OCI-LY3 (cell line): ENCODE measurements at regions not wholly inside any gene's neighbourhood (a gene's known extent, or its start where the extent isn't known, plus 50 kb on each side); places are given as distances from the start of the nearest gene placed in this dataset.

Experiments
- H2AFZ ChIP-seq: fragments of 200-600, 300-600 bp; shearing (Covaris generic); 2 replicates; pipeline ENCODE4 v1.6.0; 2014; ENCODE audit warnings: antibody characterized with exemption, low read depth, low read length
- H3K27ac ChIP-seq: fragments of 200-600, 300-600 bp; sonication (generic); 2 replicates; pipeline ENCODE4 v1.5.1; 2014; ENCODE audit warnings: mild to moderate bottlenecking, low read length, moderate library complexity, mixed read lengths
- H3K27me3 ChIP-seq: fragments of 200-600, 300-600 bp; sonication (generic); 2 replicates; pipeline ENCODE4 v1.6.1; 2014; ENCODE audit warnings: low read depth, low read length, mixed read lengths
- H3K36me3 ChIP-seq: fragments of 200-600, 300-600 bp; sonication (generic); replicated peaks from 2 replicates; pipeline ENCODE3; 2014; ENCODE audit warnings: low read depth, low read length, mixed read lengths
- H3K4me1 ChIP-seq: fragments of 300-600, 200-600 bp; sonication (generic); 2 replicates; pipeline ENCODE4 v1.6.1; 2014; ENCODE audit warnings: low read length, mixed read lengths
- H3K4me2 ChIP-seq: fragments of 200-600, 300-600 bp; sonication (generic); 2 replicates; pipeline ENCODE4 v1.6.1; 2014; ENCODE audit warnings: low read length, mixed read lengths
- H3K4me3 ChIP-seq: fragments of 300-600, 200-600 bp; sonication (generic); 2 replicates; pipeline ENCODE4 v1.5.1; 2014; ENCODE audit warnings: antibody characterized with exemption, mild to moderate bottlenecking, low read length, moderate library complexity
- H3K79me2 ChIP-seq: fragments of 300-600, 200-600 bp; shearing (Covaris generic); 2 replicates; pipeline ENCODE4 v1.6.1; 2014; ENCODE audit warnings: mild to moderate bottlenecking, low read length, mixed read lengths
- H3K9ac ChIP-seq: fragments of 300-600, 200-600 bp; shearing (Covaris generic); 2 replicates; pipeline ENCODE4 v1.6.0; 2014; ENCODE audit warnings: mild to moderate bottlenecking, low read length, moderate library complexity
- H3K9me3 ChIP-seq: fragments of 200-600, 300-600 bp; shearing (Covaris generic); 2 replicates; pipeline ENCODE4 v1.6.1; 2014; ENCODE audit warnings: low read length, mixed read lengths; ENCODE audit not compliant: insufficient read depth
- H4K20me1 ChIP-seq: fragments of 200-600, 300-600 bp; sonication (generic); 2 replicates; pipeline ENCODE4 v1.6.1; 2016; ENCODE audit warnings: low read length, mixed read lengths; ENCODE audit not compliant: insufficient read depth
- CTCF ChIP-seq: fragments of 200-600, 300-600 bp; sonication (generic); IDR thresholded peaks from 2 replicates; pipeline ENCODE4 v1.5.1; 2014; ENCODE audit warnings: antibody characterized with exemption, low read length, low read depth
- EZH2phosphoT487 ChIP-seq: fragments of 200-600 bp; shearing (Covaris generic); IDR thresholded peaks from 2 replicates; pipeline ENCODE4 v1.6.1; 2018; ENCODE audit warnings: antibody characterized with exemption, mixed run types, low read depth

GRCh38 chr15:36344887-36345286 lies 234.5 kb upstream of the CDIN1 start:
- no peaks in the 10 kb centered on the region for H3K36me3 ChIP-seq
- no peaks in the 10 kb centered on the region for H3K27me3 ChIP-seq
- H4K20me1 ChIP-seq, result no peaks in the 10 kb centered on the region
- H3K4me1 ChIP-seq, result no peaks in the 10 kb centered on the region
- TF ChIP-seq CTCF (no peak), EZH2phosphoT487 (no peak)
- H3K27ac ChIP-seq, result no peak overlapping the region
- no peak overlapping the region for H3K4me3 ChIP-seq
- no peaks in the 10 kb centered on the region for H3K79me2 ChIP-seq
- no peaks in the 10 kb centered on the region for H3K9me3 ChIP-seq
- no peak overlapping the region for H2AFZ ChIP-seq
- no peak overlapping the region for H3K4me2 ChIP-seq
- no peak overlapping the region for H3K9ac ChIP-seq

GRCh38 chr15:36347272-36347858 lies 232.1 kb upstream of the CDIN1 start:
- H3K79me2 ChIP-seq, result no peaks in the 10 kb centered on the region
- no peak overlapping the region for H2AFZ ChIP-seq
- H3K4me1 ChIP-seq, result no peaks in the 10 kb centered on the region
- H3K9ac ChIP-seq, result no peak overlapping the region
- H3K27me3 ChIP-seq, result no peaks in the 10 kb centered on the region
- H3K4me3 ChIP-seq, result no peak overlapping the region
- no peaks in the 10 kb centered on the region for H3K9me3 ChIP-seq
- H3K27ac ChIP-seq, result no peak overlapping the region
- H3K36me3 ChIP-seq, result no peaks in the 10 kb centered on the region
- TF ChIP-seq EZH2phosphoT487, result no peak
- TF ChIP-seq CTCF, result no peak
- H3K4me2 ChIP-seq, result no peak overlapping the region
- H4K20me1 ChIP-seq, result no peaks in the 10 kb centered on the region

GRCh38 chr15:36356466-36356865 lies 223.0 kb upstream of the CDIN1 start:
- Histone ChIP-seq H3K79me2 (no peaks in the 10 kb centered on the region), H3K27me3 (no peaks in the 10 kb centered on the region), H3K4me2 (no peak overlapping the region), H3K9me3 (no peaks in the 10 kb centered on the region), H3K4me3 (no peak overlapping the region), H3K36me3 (no peaks in the 10 kb centered on the region), H3K27ac (no peak overlapping the region), H3K9ac (no peak overlapping the region), H3K4me1 (no peaks in the 10 kb centered on the region), H4K20me1 (no peaks in the 10 kb centered on the region), H2AFZ (no peak overlapping the region)
- TF ChIP-seq CTCF (no peak), EZH2phosphoT487 (no peak)

GRCh38 chr15:36356978-36357601 lies 222.3 kb upstream of the CDIN1 start:
- H3K4me1 ChIP-seq, result no peaks in the 10 kb centered on the region
- H3K27me3 ChIP-seq, result no peaks in the 10 kb centered on the region
- no peak overlapping the region for H3K9ac ChIP-seq
- no peaks in the 10 kb centered on the region for H3K9me3 ChIP-seq
- no peaks in the 10 kb centered on the region for H3K36me3 ChIP-seq
- no peak overlapping the region for H3K4me3 ChIP-seq
- no peak overlapping the region for H3K27ac ChIP-seq
- no peak overlapping the region for H3K4me2 ChIP-seq
- H4K20me1 ChIP-seq, result no peaks in the 10 kb centered on the region
- TF ChIP-seq EZH2phosphoT487, result no peak
- TF ChIP-seq CTCF, result no peak
- H2AFZ ChIP-seq, result no peak overlapping the region
- no peaks in the 10 kb centered on the region for H3K79me2 ChIP-seq
